H1 (cell line): ENCODE measurements at regions not wholly inside any gene's neighbourhood (a gene's known extent, or its start where the extent isn't known, plus 50 kb on each side); places are given as distances from the start of the nearest gene placed in this dataset.

Source experiments
- CTCF ChIA-PET: fragments of 300-600 bp; sonication (Branson Sonifier 250); formaldehyde crosslinking; loops from one replicate; lab custom pipeline; 2021; ENCODE audit not compliant: partially characterized antibody; lab: Charles Lee
- POLR2A ChIA-PET: fragments of 300-600 bp; sonication (Branson Sonifier 250); formaldehyde crosslinking; loops from one replicate; lab custom pipeline; 2021; ENCODE audit warnings: inconsistent platforms; ENCODE audit not compliant: partially characterized antibody; lab: Charles Lee
- DNase-seq, 2 experiments: peaks; one replicate each; pipeline versions ENCODE4 v3.0.0 to v3.0.0-alpha.2; 2010 to 2022; ENCODE audit warnings: low spot score in 2 of 2, low read depth in 1 of 2, mixed read lengths in 1 of 2
- FAIRE-seq: peaks from 2 replicates; lab custom pipeline; 2011; peaks lifted over from hg19 to GRCh38; lab: Jason Lieb, UNC
- H2AFZ ChIP-seq: 2 replicates; pipeline ENCODE4 v1.8.1; 2012; ENCODE audit warnings: low read length, inconsistent platforms
- H2AK5ac ChIP-seq: 2 replicates; pipeline ENCODE4 v1.6.1; 2013; ENCODE audit warnings: low read depth, low read length
- H2BK120ac ChIP-seq: replicated peaks from 2 replicates; pipeline ENCODE3; 2013; ENCODE audit warnings: low read depth, low read length, inconsistent platforms
- H2BK12ac ChIP-seq: 2 replicates; pipeline ENCODE4 v1.6.1; 2013; ENCODE audit warnings: low read depth, low read length
- H2BK15ac ChIP-seq: 2 replicates; pipeline ENCODE4 v1.6.1; 2013; ENCODE audit warnings: low read length
- H2BK20ac ChIP-seq: 2 replicates; pipeline ENCODE4 v1.6.1; 2013; ENCODE audit warnings: low read length
- H2BK5ac ChIP-seq: 2 replicates; pipeline ENCODE4 v1.6.1; 2013; ENCODE audit warnings: low read depth, low read length
- H3K14ac ChIP-seq: 2 replicates; pipeline ENCODE4 v1.6.1; 2013; ENCODE audit warnings: inconsistent platforms; ENCODE audit not compliant: insufficient read length
- H3K18ac ChIP-seq: 2 replicates; pipeline ENCODE4 v1.6.1; 2013; ENCODE audit warnings: low read length; ENCODE audit errors: extremely low read depth
- H3K23ac ChIP-seq: 2 replicates; pipeline ENCODE4 v1.6.1; 2013; ENCODE audit warnings: inconsistent platforms; ENCODE audit not compliant: insufficient read length
- H3K23me2 ChIP-seq: 2 replicates; pipeline ENCODE4 v1.6.1; 2013; ENCODE audit warnings: low read depth, low read length
- H3K27ac ChIP-seq: 2 replicates; pipeline ENCODE4 v1.6.1; 2011; ENCODE audit warnings: low read depth, low read length, inconsistent platforms
- H3K27me3 ChIP-seq, 4 experiments: replicated peaks in 1 of 4; 1 replicate in 1 of 4; 2 replicates in 3 of 4; pipeline versions ENCODE4 v1.6.1 to v1.8.1; 2011 to 2013; ENCODE audit warnings: low read length in 3 of 4, mild to moderate bottlenecking in 3 of 4, inconsistent platforms in 2 of 4, mixed read lengths in 2 of 4, moderate library complexity in 1 of 4; ENCODE audit not compliant: control insufficient read depth in 3 of 4, insufficient read depth in 3 of 4; ENCODE audit errors: extremely low read depth in 1 of 4
- H3K36me3 ChIP-seq, 4 experiments: 2 replicates each; pipeline versions ENCODE4 v1.6.1 to v1.8.1; 2011 to 2013; ENCODE audit warnings: mild to moderate bottlenecking in 4 of 4, low read length in 3 of 4, moderate library complexity in 2 of 4, control low read depth in 1 of 4, inconsistent platforms in 1 of 4; ENCODE audit not compliant: insufficient read depth in 4 of 4, control insufficient read depth in 2 of 4
- H3K4ac ChIP-seq: replicated peaks from 2 replicates; pipeline ENCODE3; 2013; ENCODE audit warnings: low read length, low read depth, mixed read lengths, inconsistent platforms; ENCODE audit not compliant: insufficient read length
- H3K4me1 ChIP-seq, 4 experiments: replicated peaks in 1 of 4; 1 replicate in 1 of 4; 2 replicates in 3 of 4; pipeline versions ENCODE4 v1.6.1 to v1.8.1; 2011 to 2013; ENCODE audit warnings: low read length in 3 of 4, inconsistent platforms in 2 of 4, mixed read lengths in 1 of 4; ENCODE audit not compliant: insufficient read depth in 4 of 4, control insufficient read depth in 3 of 4
- H3K4me2 ChIP-seq, 2 experiments: 2 replicates each; pipeline versions ENCODE4 v1.6.1 to v1.8.1; 2011 to 2013; ENCODE audit warnings: low read depth in 2 of 2, low read length in 2 of 2, control low read depth in 1 of 2, inconsistent platforms in 1 of 2, mild to moderate bottlenecking in 1 of 2; ENCODE audit not compliant: insufficient read depth in 1 of 2
- H3K4me3 ChIP-seq, 4 experiments: fragments of 200-600, 300-600 bp in 1 of 4; sonication (generic), shearing (Covaris generic), sonication (Bioruptor Twin) in 1 of 4; 2 replicates each; pipeline versions ENCODE4 v1.5.1 to v1.8.1; 2011 to 2016; ENCODE audit warnings: low read length in 4 of 4, low read depth in 3 of 4, control low read depth in 2 of 4, inconsistent platforms in 2 of 4, mild to moderate bottlenecking in 2 of 4, mixed read lengths in 1 of 4, moderate library complexity in 1 of 4; ENCODE audit not compliant: insufficient read depth in 2 of 4; ENCODE audit errors: extremely low read depth in 1 of 4
- H3K56ac ChIP-seq: replicated peaks from 2 replicates; pipeline ENCODE3; 2013; ENCODE audit warnings: low read depth, mild to moderate bottlenecking, mixed read lengths, low read length, inconsistent platforms; ENCODE audit not compliant: insufficient read length
- H3K79me1 ChIP-seq: 2 replicates; pipeline ENCODE4 v1.6.1; 2013; ENCODE audit warnings: low read depth, low read length, control low read depth
- H3K79me2 ChIP-seq, 2 experiments: 2 replicates each; pipeline versions ENCODE4 v1.6.1 to v1.8.1; 2012 to 2013; ENCODE audit warnings: low read length in 2 of 2, mild to moderate bottlenecking in 2 of 2, inconsistent platforms in 1 of 2; ENCODE audit not compliant: insufficient read depth in 2 of 2, control insufficient read depth in 1 of 2
- H3K9ac ChIP-seq, 4 experiments: replicated peaks in 1 of 4; 1 replicate in 1 of 4; 2 replicates in 3 of 4; pipeline versions ENCODE4 v1.6.1 to v1.8.1; 2011 to 2013; ENCODE audit warnings: low read depth in 3 of 4, low read length in 3 of 4, control low read depth in 2 of 4, mild to moderate bottlenecking in 2 of 4, moderate library complexity in 2 of 4, inconsistent platforms in 1 of 4; ENCODE audit errors: extremely low read depth in 1 of 4
- H3K9me3 ChIP-seq, 2 experiments: 2 replicates each; pipeline versions ENCODE4 v1.6.1 to v1.8.1; 2012 to 2013; ENCODE audit warnings: mild to moderate bottlenecking in 2 of 2, moderate library complexity in 2 of 2, control low read depth in 1 of 2, inconsistent platforms in 1 of 2, low read depth in 1 of 2, low read length in 1 of 2, mixed read lengths in 1 of 2; ENCODE audit not compliant: insufficient read depth in 2 of 2
- H4K20me1 ChIP-seq, 2 experiments: replicated peaks in 1 of 2; 2 replicates each; pipeline versions ENCODE3 to v1.8.1; 2011 to 2013; ENCODE audit warnings: inconsistent platforms in 2 of 2, low read length in 2 of 2, mild to moderate bottlenecking in 1 of 2; ENCODE audit not compliant: insufficient read depth in 2 of 2, control insufficient read depth in 1 of 2
- H4K5ac ChIP-seq: 2 replicates; pipeline ENCODE4 v1.6.1; 2013; ENCODE audit warnings: low read length, low read depth, mixed read lengths, inconsistent platforms; ENCODE audit not compliant: insufficient read length
- H4K8ac ChIP-seq: 2 replicates; pipeline ENCODE4 v1.8.0; 2013; ENCODE audit warnings: mild to moderate bottlenecking, moderate library complexity, low read length, inconsistent platforms; ENCODE audit not compliant: insufficient read depth; ENCODE audit errors: extremely low read depth
- H4K91ac ChIP-seq: replicated peaks from 2 replicates; pipeline ENCODE3; 2013; ENCODE audit warnings: low read length, mixed read lengths, inconsistent platforms; ENCODE audit not compliant: insufficient read length
- CHD2 ChIP-seq: IDR thresholded peaks from 2 replicates; pipeline ENCODE4 v1.6.1; 2012; ENCODE audit warnings: low read length, improper control_type of control experiment
- YY1 ChIP-seq: IDR thresholded peaks from 2 replicates; pipeline ENCODE4 v1.6.1; 2011; ENCODE audit warnings: low read depth, mild to moderate bottlenecking, low read length
- WGBS, 2 experiments: shearing (Covaris generic) in 1 of 2; methylation state at CpG; one replicate each; pipeline versions ENCODE4 v1.1.6 to v1.1.7; 2013 to 2015; ENCODE audit warnings: low lambda C conversion rate in 2 of 2, mixed read lengths in 2 of 2, inconsistent platforms in 1 of 2, low coverage in 1 of 2, missing lambda C conversion rate in 1 of 2; ENCODE audit not compliant: insufficient replicate concordance in 2 of 2, insufficient coverage in 1 of 2, insufficient read length in 1 of 2; ENCODE audit errors: extremely low coverage in 1 of 2, missing lambda C conversion rate in 1 of 2; 5-methylcytosine and 5-hydroxymethylcytosine counted together
- TF ChIP-seq, protein P1 (sequence below): IDR thresholded peaks from 2 replicates; pipeline ENCODE4 v1.6.1; 2012; ENCODE audit warnings: inconsistent platforms

DNA sequence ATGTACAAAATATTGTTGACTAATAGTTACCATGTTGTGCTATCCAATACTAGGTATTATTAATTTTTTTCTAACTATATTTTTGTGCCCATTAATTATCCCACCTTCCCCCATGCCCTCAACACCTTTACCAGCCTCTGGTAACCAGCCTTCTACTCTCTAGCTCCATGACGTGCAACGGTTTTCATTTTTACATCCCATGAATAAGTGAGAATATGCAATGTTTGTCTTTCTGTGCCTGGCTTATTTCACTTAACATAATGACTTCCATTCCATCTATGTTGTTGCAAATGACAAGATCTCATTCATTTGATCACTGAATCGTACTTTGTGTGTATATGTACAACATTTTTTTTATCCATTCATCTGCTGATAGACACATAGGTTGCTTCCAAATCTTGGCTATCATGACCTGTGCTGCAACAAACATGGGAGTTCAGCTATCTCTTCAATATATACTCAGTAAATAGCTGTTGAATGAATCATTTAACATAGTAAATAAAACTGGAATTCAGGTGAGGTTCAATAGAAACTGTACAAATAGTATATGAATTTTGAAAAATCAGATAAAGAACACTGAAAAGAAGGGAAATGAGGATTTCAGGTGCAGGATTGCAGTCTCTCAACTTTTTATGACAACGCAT, 509.0 kb upstream of the MIR17HG start:
- Histone ChIP-seq H4K5ac (no peak overlapping the region), H3K9ac (no peak overlapping the region), H3K18ac (no peak overlapping the region), H2AFZ (no peak overlapping the region), H2BK5ac (no peak overlapping the region), H3K9me3 (no peaks in the 10 kb centered on the region), H3K14ac (no peak overlapping the region), H3K79me1 (no peaks in the 10 kb centered on the region), H3K23me2 (no peaks in the 10 kb centered on the region), H2AK5ac (no peak overlapping the region), H3K36me3 (no peaks in the 10 kb centered on the region), H3K79me2 (no peaks in the 10 kb centered on the region), H3K4me1 (no peaks in the 10 kb centered on the region), H4K8ac (no peak overlapping the region), H3K4me2 (no peak overlapping the region), H2BK12ac (no peak overlapping the region), H2BK20ac (no peak overlapping the region)
- no peak for DNase-seq
- TF ChIP-seq CHD2: no peak
- TF ChIP-seq, protein P1, sequence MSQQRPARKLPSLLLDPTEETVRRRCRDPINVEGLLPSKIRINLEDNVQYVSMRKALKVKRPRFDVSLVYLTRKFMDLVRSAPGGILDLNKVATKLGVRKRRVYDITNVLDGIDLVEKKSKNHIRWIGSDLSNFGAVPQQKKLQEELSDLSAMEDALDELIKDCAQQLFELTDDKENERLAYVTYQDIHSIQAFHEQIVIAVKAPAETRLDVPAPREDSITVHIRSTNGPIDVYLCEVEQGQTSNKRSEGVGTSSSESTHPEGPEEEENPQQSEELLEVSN: no peak
- no peak for TF ChIP-seq YY1
- TF ChIP-seq, all 59 proteins: peak for 0
- H4K91ac ChIP-seq: no peak overlapping the region
- ChIA-PET CTCF (no interaction called here), POLR2A (interaction anchor here (0.7 kb wide), 1 partner anchor 31 kb away, joined by 3 read pairs; no protein-coding TSS in a partner anchor)
- no peak overlapping the region for H3K4ac ChIP-seq
- H3K56ac ChIP-seq: no peak overlapping the region
- no peak overlapping the region for H3K4me3 ChIP-seq
- no peaks in the 10 kb centered on the region for H4K20me1 ChIP-seq
- H3K27me3 ChIP-seq: no peaks in the 10 kb centered on the region
- H2BK15ac ChIP-seq: no peak overlapping the region
- no peak for FAIRE-seq
- no peak overlapping the region for H2BK120ac ChIP-seq
- no peak overlapping the region for H3K23ac ChIP-seq
- no peak overlapping the region for H3K27ac ChIP-seq
- 90% methylated on average over 4 of the region's 4 CpGs; no CpG with 5 or more reads in 1 of the 2 experiments for WGBS, 2 experiments
